Esophagus squamous epithelium (tissue), 4 donors: ENCODE measurements at regions not wholly inside any gene's neighbourhood (a gene's known extent, or its start where the extent isn't known, plus 50 kb on each side); places are given as distances from the start of the nearest gene placed in this dataset.

Experiments used
- CTCF ChIP-seq, 6 experiments: fragments of 450-650 bp in 4 of 6; fragments of 200-600 bp in 2 of 6; sonication (generic) in 2 of 6; IDR thresholded peaks; one replicate each; pipeline ENCODE4 v1.5.1; 2016 to 2019; ENCODE audit warnings: antibody characterized with exemption in 6 of 6, mild to moderate bottlenecking in 4 of 6, moderate library complexity in 4 of 6
- POLR2A ChIP-seq, 4 donors: fragments of 450-650 bp; IDR thresholded peaks; one replicate each; pipeline ENCODE4 v1.6.1; 2017; ENCODE audit warnings: antibody characterized with exemption in 4 of 4, mild to moderate bottlenecking in 4 of 4, moderate library complexity in 3 of 4

DNA sequence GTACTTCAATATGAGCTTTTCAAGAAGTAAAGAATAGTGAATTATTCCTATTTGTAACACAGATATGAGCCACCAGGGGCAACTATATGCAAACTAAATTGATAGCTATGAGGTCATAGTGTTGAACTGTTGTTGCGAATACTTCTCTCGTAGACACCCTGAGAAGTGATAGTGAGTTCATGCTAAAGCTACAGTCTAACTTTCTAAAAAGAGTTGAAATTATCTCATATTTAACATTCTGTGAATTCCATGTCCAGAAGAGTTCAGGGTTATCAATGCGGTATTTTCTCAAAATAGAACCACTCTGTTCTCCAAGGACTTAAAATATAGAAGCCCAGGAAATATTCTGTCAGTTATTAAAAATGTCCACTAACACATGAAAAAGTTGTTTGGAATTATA lies 185.4 kb downstream of the AASDHPPT start:
- TF ChIP-seq POLR2A (IDR thresholded peaks at IDR 0.05) (no peak), CTCF (IDR thresholded peaks at IDR 0.05) (no peak)
